ENCODE measurements at regions not wholly inside any gene's neighbourhood (a gene's known extent, or its start where the extent isn't known, plus 50 kb on each side); places are given as distances from the start of the nearest gene placed in this dataset.

GRCh38 chr4:63123441-63123840 is 1285.8 kb downstream of the TECRL start:
- TF ChIP-seq POLR2AphosphoS5 (IDR thresholded peaks at IDR 0.05; ENCODE audit: low read depth, low read length), result no peak
- no peak for TF ChIP-seq CTCF (IDR thresholded peaks at IDR 0.05)
- no peak for TF ChIP-seq SIN3A (IDR thresholded peaks at IDR 0.05; ENCODE audit: borderline replicate concordance, insufficient read depth, low read depth, low read length)

Measured in Panc1 (cell line).